DMS 273 treated with DMSO at 0.1 percent for 48 hours (cell line): ENCODE measurements at regions not wholly inside any gene's neighbourhood (a gene's known extent, or its start where the extent isn't known, plus 50 kb on each side); places are given as distances from the start of the nearest gene placed in this dataset.
"Not testable (repeated sequence)": the region's sequence is repeated elsewhere in the genome, so short reads cannot be mapped to it uniquely, and the experiment has no call there.

Source experiments
- DNase-seq: peaks from one replicate; lab custom pipeline; 2025; lab: John Stamatoyannopoulos, UW

- DNase-seq: no peak
These were observed 598.1 kb downstream of the DNAH5 start for GRCh38 chr5:13346401-13346800.

GRCh38 chr5:13339093-13339492, 605.4 kb downstream of the DNAH5 start:
- no peak for DNase-seq

- DNase-seq: not testable (repeated sequence)
These were observed 609.5 kb downstream of the DNAH5 start for GRCh38 chr5:13335026-13335425.

- no peak for DNase-seq
These were observed 612.9 kb downstream of the DNAH5 start for GRCh38 chr5:13331585-13331984.

- DNase-seq: no peak
These were observed 616.2 kb downstream of the DNAH5 start for GRCh38 chr5:13328316-13328715.

GRCh38 chr5:13325765-13326164, 618.7 kb downstream of the DNAH5 start:
- DNase-seq: no peak

- no peak for DNase-seq
These were observed 621.7 kb downstream of the DNAH5 start for GRCh38 chr5:13322769-13323168.

- no peak for DNase-seq
These were observed 626.8 kb downstream of the DNAH5 start for GRCh38 chr5:13317654-13318053.

GRCh38 chr5:13316176-13316575, 628.3 kb downstream of the DNAH5 start:
- no peak for DNase-seq

GRCh38 chr5:13307480-13307879, 637.0 kb downstream of the DNAH5 start:
- DNase-seq: no peak

- no peak for DNase-seq
These were observed 641.0 kb downstream of the DNAH5 start for GRCh38 chr5:13303445-13303844.

- DNase-seq: no peak
These were observed 665.7 kb downstream of the DNAH5 start for GRCh38 chr5:13278811-13279210.

- DNase-seq: no peak
These were observed 666.3 kb downstream of the DNAH5 start for GRCh38 chr5:13278148-13278547.

GRCh38 chr5:13276156-13276555, 668.3 kb downstream of the DNAH5 start:
- DNase-seq: no peak

- DNase-seq: no peak
These were observed 680.8 kb downstream of the DNAH5 start for GRCh38 chr5:13263701-13264100.

GRCh38 chr5:13253111-13253510, 691.4 kb downstream of the DNAH5 start:
- DNase-seq: no peak

- DNase-seq: no peak
These were observed 691.8 kb downstream of the DNAH5 start for GRCh38 chr5:13252699-13253098.

- no peak for DNase-seq
These were observed 692.7 kb downstream of the DNAH5 start for GRCh38 chr5:13251623-13252376.

- DNase-seq: no peak
These were observed 693.8 kb downstream of the DNAH5 start for GRCh38 chr5:13250464-13251291.

- DNase-seq: no peak
These were observed 694.6 kb downstream of the DNAH5 start for GRCh38 chr5:13249854-13250253.

- no peak for DNase-seq
These were observed 696.2 kb downstream of the DNAH5 start for GRCh38 chr5:13248253-13248652.

- DNase-seq: no peak
These were observed 698.4 kb downstream of the DNAH5 start for GRCh38 chr5:13246053-13246452.

GRCh38 chr5:13244151-13244550, 700.3 kb downstream of the DNAH5 start:
- no peak for DNase-seq
